ENCODE measurements at regions not wholly inside any gene's neighbourhood (a gene's known extent, or its start where the extent isn't known, plus 50 kb on each side); places are given as distances from the start of the nearest gene placed in this dataset.

GRCh38 chr2:109049022-109049421, 60.0 kb upstream of the EDAR start (continued):
- TF ChIP-seq ISL2 (CRISPR knock-in tag; IDR thresholded peaks at IDR 0.05) (no peak), RFXANK (CRISPR knock-in tag; IDR thresholded peaks at IDR 0.05) (no peak)

GRCh38 chr2:109048163-109048562, 59.1 kb upstream of the EDAR start:
- ChIA-PET CTCF (ENCODE audit: low intra/inter-chr PET ratio, low total read pairs) (no interaction called here), POLR2A (no interaction called here)
- intact Hi-C loops (cut with micrococcal nuclease; ENCODE audit: unreplicated experiment) (no loop called here), in situ Hi-C loops (cut with HindIII; ENCODE audit: extremely low pct_ligation_motif_present, low pct_unique_long_range_greater_than_20kb) (no loop called here)
- Histone ChIP-seq H3K27ac (ENCODE audit: extremely low read length, insufficient read depth, low read length) (no peak overlapping the region), H3K27me3 (ENCODE audit: control insufficient read depth in 1 of 2, insufficient read depth in 2 of 2, low read length in 2 of 2) (no peaks in the 10 kb centered on the region), H4K20me1 (ENCODE audit: insufficient read depth, low read length) (no peaks in the 10 kb centered on the region), H3K9me3 (ENCODE audit: low read length) (no peaks in the 10 kb centered on the region), H3K4me1 (ENCODE audit: insufficient read depth, low read length) (no peaks in the 10 kb centered on the region), H3K4me3 (replicated peaks in 1 of 3; ENCODE audit: insufficient read depth in 1 of 3, low read depth in 2 of 3, low read length in 3 of 3) (no peak overlapping the region), H3K79me2 (ENCODE audit: insufficient read depth, low read length) (no peaks in the 10 kb centered on the region), H3K36me3 (replicated peaks in 1 of 2; ENCODE audit: control insufficient read depth in 1 of 2, insufficient read depth in 2 of 2, low read length in 2 of 2) (no peaks in the 10 kb centered on the region), H3K9ac (ENCODE audit: insufficient read depth, low read depth, low read length) (no peak overlapping the region), H2AFZ (ENCODE audit: low read length) (no peak overlapping the region), H3K4me2 (ENCODE audit: low read depth, low read length) (no peak overlapping the region)
- FAIRE-seq: no peak
- BruUV-seq (replicated peaks): no TSS peak
- no peak for ATAC-seq
- DNase-seq (ENCODE audit: low spot score): no peak
- WGBS (ENCODE audit: low lambda C conversion rate): 58% methylated on average over 1 of the region's 1 CpG
- TF ChIP-seq DRAP1 (CRISPR knock-in tag; IDR thresholded peaks at IDR 0.05) (no peak), MYNN (CRISPR knock-in tag; IDR thresholded peaks at IDR 0.05; ENCODE audit: low read depth) (no peak), E2F1 (CRISPR knock-in tag; IDR thresholded peaks at IDR 0.05) (no peak), REL (CRISPR knock-in tag; conservative IDR thresholded peaks at IDR 0.05) (no peak), MTA3 (CRISPR knock-in tag; IDR thresholded peaks at IDR 0.05) (no peak), RXRB (CRISPR knock-in tag; IDR thresholded peaks at IDR 0.05; ENCODE audit: borderline replicate concordance) (no peak), GMEB2 (CRISPR knock-in tag; IDR thresholded peaks at IDR 0.05; ENCODE audit: low read depth) (no peak), ZNF280B (CRISPR knock-in tag; IDR thresholded peaks at IDR 0.05; ENCODE audit: borderline replicate concordance) (no peak), IRF9 (CRISPR knock-in tag; IDR thresholded peaks at IDR 0.05; ENCODE audit: borderline replicate concordance) (no peak), MIER3 (CRISPR knock-in tag; IDR thresholded peaks at IDR 0.05; ENCODE audit: borderline replicate concordance) (no peak), DMTF1 (CRISPR knock-in tag; IDR thresholded peaks at IDR 0.05) (no peak), CENPX (CRISPR knock-in tag; IDR thresholded peaks at IDR 0.05) (no peak), CCAR2 (optimal IDR thresholded peaks at IDR 0.05; ENCODE audit: low read depth, low read length) (no peak), FOSL1 (CRISPR knock-in tag; IDR thresholded peaks at IDR 0.05; ENCODE audit: borderline replicate concordance) (no peak)
